Right renal cortex interstitium (tissue), 3 donors: ENCODE measurements at regions not wholly inside any gene's neighbourhood (a gene's known extent, or its start where the extent isn't known, plus 50 kb on each side); places are given as distances from the start of the nearest gene placed in this dataset.
"Not testable (repeated sequence)": the region's sequence is repeated elsewhere in the genome, so short reads cannot be mapped to it uniquely, and the experiment has no call there.

Experiments used
- DNase-seq, 3 donors: peaks; one replicate each; pipeline ENCODE4 v3.0.0-alpha.2; 2013; ENCODE audit warnings: low read depth in 3 of 3, low spot score in 2 of 3

DNA sequence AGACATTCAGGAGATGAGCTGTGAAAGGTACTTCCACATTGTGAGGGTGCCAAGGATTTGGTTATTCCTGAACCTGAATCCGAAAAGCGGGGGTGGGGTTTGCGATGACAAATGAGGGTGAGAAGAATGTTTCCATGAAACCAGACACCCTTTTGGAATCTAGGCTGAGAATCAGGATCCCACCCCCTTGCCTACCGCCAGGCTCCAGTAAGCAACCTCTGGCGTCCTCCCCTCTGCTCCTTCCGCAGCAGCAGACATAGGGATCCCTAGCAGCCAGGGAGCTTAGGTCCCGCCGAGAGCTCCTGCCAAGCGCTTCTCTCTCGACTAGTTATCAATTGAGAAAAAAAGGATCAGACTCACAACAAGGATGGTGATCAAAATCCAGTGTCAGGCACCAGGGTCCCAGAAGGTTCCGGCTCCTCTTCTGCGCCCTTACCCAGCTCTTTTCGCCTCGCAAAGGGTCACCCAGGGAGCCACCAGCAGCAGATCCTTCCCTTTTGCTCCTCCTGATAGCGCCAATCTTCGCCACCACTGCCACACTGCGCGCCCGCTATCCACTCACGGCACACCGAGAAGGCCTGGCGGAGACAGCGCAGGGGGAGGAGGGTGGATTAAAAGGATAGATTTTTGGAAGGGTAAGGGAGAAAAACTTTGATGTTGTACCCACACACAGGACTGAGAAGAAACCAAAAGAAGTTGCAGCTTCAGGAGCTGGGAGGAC, 859.5 kb downstream of the KCNJ18 start:
- DNase-seq = not testable (repeated sequence)

DNA sequence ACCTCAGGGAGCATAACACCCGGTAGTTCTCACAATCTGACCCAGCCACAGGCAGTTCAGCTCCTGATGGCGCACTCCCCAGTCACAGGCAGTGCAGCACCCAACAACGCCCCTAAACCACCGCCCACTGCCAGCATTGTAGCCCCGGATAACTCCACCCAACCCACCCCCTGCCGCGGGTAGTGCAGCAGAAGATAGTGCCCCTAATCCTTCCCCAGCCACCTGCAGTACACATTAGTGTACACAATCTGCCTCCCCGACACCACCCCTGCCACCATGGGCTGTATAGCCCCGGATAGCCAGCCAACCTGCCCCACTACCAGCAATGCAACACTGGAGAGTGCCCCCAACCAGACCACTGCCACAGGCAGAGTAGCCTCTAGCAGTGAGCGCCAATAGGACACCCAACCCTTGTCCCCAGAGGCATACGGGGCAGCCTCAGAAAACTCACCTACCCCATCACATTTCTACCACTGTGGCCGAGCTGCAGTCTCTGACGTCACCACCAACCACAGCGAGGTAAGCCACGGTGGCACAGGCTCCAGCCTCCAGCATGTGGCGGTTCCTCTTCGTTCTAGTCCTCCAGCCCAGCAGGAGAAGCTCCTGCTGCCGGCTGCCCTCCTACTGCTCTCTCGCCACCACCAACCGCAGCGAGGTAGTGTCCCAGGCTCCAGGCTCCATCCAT, 877.3 kb downstream of the KCNJ18 start:
- no peak for DNase-seq

DNA sequence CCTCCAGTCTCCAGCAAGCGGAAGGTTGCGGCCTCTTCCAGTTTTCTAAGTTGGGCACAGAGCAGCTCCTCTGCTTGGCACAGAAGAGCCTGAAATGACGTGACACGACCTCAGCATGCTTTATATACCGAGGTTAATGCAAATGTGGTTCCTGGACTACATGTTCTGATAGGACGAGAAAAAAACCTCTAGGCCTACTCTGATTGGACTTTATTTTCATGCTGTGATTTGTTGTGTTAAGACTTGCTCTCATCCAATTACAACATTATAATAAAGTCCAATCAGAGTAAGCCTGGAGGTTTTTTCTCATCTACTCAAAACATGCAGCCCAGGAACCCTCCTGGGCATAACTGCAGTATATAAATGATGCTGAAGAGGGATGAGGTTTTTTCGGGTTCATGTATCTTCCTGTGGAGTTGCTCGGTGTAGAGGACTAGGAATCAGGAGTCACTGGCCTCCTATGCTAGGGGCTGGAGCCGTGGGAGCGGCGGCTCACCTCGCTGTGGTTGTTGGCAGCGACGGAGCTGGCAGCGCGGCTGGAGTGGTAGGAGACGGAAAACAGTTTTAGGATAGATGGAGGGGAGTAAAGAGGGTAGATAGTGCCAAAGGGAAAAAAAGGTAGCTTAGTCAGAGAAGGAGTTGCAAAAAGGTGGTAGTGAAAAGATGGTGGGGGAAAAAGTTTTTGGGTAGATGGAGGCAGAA, 878.0 kb downstream of the KCNJ18 start:
- DNase-seq = no peak

- no peak for DNase-seq
Measured at GRCh38 chr17:22599322-22599721, 907.0 kb downstream of the KCNJ18 start.

DNA sequence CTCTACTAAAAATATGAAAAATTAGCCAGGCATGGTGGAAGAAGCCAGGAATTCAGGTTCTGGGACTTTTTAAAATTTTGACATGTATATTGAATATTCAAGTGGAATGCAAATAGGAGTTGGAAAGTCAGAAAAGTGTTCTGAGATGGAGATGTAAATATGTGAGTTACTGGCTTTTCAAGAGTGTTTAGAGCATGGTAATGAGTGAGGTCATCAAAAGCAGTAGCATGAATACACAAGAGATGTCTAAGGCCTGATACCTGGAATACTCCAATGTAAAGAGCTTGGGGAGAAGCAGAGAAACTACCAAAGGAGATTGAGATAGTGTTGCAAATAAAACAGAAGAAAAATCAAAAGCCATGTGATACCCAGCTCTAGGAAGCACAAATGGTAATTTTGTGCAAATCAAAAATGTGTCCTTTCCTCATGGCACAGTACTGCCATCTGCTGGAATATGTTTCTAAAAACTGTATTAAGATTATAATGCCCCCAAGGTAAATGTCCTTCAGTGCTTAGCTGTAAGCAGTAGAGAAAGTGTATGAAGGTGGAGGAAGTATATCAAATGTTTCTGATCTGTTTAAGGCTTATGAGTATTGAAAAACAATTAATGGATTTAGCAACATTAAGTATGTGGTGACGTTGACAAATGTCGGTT, 908.4 kb downstream of the KCNJ18 start:
- peak in 1 of 3 donors; percentile 1 for DNase-seq
